ENCODE measurements at regions not wholly inside any gene's neighbourhood (a gene's known extent, or its start where the extent isn't known, plus 50 kb on each side); places are given as distances from the start of the nearest gene placed in this dataset.

DNA sequence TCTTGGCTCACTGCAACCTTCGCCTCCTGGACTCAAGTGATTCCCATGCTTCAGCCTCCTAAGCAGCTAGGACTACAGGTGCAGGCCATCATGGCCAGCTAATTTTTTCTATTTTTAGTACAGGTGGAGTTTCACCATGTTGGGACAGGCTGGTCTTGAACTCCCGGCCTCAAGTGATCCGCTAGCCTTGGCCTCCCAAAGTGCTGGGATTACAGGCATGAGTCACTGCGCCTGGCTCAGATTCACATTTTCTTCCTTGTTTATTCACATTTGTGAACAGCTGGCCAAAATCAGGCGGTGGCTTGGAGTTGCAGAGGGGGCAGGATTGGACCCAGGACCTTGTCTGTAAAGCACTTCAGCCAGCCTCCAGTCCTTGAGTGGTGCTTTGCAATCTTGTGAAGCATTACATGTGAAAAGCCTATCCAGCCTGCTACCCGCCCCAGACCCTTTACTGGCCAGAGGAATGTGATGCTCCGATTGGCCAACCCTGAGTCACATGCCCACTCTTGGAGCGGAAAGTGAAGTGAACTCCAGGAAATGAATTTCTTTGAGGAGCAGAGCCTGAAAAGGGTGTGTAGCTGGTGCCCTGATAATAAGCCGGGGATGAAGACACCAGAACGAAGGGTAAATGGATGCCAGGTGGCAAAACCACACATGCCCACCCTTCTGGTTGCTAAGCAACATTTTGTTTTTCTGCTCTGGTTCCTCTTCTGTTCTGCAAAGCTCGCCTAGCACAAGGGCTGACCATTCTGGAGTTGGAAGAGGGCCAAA, 62.6 kb upstream of the PTPRJ start:
- TF ChIP-seq POLR2A (IDR thresholded peaks at IDR 0.05) = no peak
- no peak for TF ChIP-seq CTCF (IDR thresholded peaks at IDR 0.05)
